ENCODE measurements at regions not wholly inside any gene's neighbourhood (a gene's known extent, or its start where the extent isn't known, plus 50 kb on each side); places are given as distances from the start of the nearest gene placed in this dataset.
"Not testable (repeated sequence)": the region's sequence is repeated elsewhere in the genome, so short reads cannot be mapped to it uniquely, and the experiment has no call there.

- peaks cover 3% of the 10 kb centered on the region for H3K9me3 ChIP-seq (ENCODE audit: control insufficient read depth, low read length)
- H3K27me3 ChIP-seq (ENCODE audit: control insufficient read depth, insufficient read depth, low read length), result no peaks in the 10 kb centered on the region
- no peak overlapping the region for H3K4me2 ChIP-seq (ENCODE audit: low read length)
- H3K79me2 ChIP-seq, result no peaks in the 10 kb centered on the region
- H3K4me3 ChIP-seq (ENCODE audit: low read depth, low read length), result no peak overlapping the region
- H2AFZ ChIP-seq, result no peak overlapping the region
- no peaks in the 10 kb centered on the region for H3K36me3 ChIP-seq (ENCODE audit: control insufficient read depth, insufficient read depth, low read length)
- no peak overlapping the region for H3K9ac ChIP-seq
- no peaks in the 10 kb centered on the region for H3K4me1 ChIP-seq
- TF ChIP-seq CTCF (IDR thresholded peaks at IDR 0.05), result no peak
- no peak overlapping the region for H3K27ac ChIP-seq
Measured at GRCh38 chr2:207370646-207371045, 159.1 kb upstream of the CREB1 start.

- no peaks in the 10 kb centered on the region for H3K27me3 ChIP-seq (ENCODE audit: control insufficient read depth, insufficient read depth, low read length)
- no peak overlapping the region for H3K27ac ChIP-seq
- no peaks in the 10 kb centered on the region for H3K4me1 ChIP-seq
- H3K9me3 ChIP-seq (ENCODE audit: control insufficient read depth, low read length), result peaks cover 3% of the 10 kb centered on the region
- no peak overlapping the region for H3K9ac ChIP-seq
- no peak overlapping the region for H3K4me2 ChIP-seq (ENCODE audit: low read length)
- no peaks in the 10 kb centered on the region for H3K36me3 ChIP-seq (ENCODE audit: control insufficient read depth, insufficient read depth, low read length)
- no peaks in the 10 kb centered on the region for H3K79me2 ChIP-seq
- TF ChIP-seq CTCF (IDR thresholded peaks at IDR 0.05), result no peak
- no peak overlapping the region for H3K4me3 ChIP-seq (ENCODE audit: low read depth, low read length)
- no peak overlapping the region for H2AFZ ChIP-seq
Measured at GRCh38 chr2:207371877-207372276, 157.9 kb upstream of the CREB1 start.

GRCh38 chr2:207372483-207372882 is 157.3 kb upstream of the CREB1 start:
- Histone ChIP-seq H2AFZ (no peak overlapping the region), H3K27me3 (ENCODE audit: control insufficient read depth, insufficient read depth, low read length) (no peaks in the 10 kb centered on the region), H3K4me1 (no peaks in the 10 kb centered on the region), H3K27ac (no peak overlapping the region), H3K9ac (no peak overlapping the region), H3K9me3 (ENCODE audit: control insufficient read depth, low read length) (peaks cover 3% of the 10 kb centered on the region), H3K36me3 (ENCODE audit: control insufficient read depth, insufficient read depth, low read length) (no peaks in the 10 kb centered on the region), H3K79me2 (no peaks in the 10 kb centered on the region), H3K4me2 (ENCODE audit: low read length) (no peak overlapping the region), H3K4me3 (ENCODE audit: low read depth, low read length) (no peak overlapping the region)
- no peak for TF ChIP-seq CTCF (IDR thresholded peaks at IDR 0.05)

- Histone ChIP-seq H2AFZ (no peak overlapping the region), H3K27ac (no peak overlapping the region), H3K4me1 (no peaks in the 10 kb centered on the region), H3K27me3 (ENCODE audit: control insufficient read depth, insufficient read depth, low read length) (no peaks in the 10 kb centered on the region), H3K9ac (no peak overlapping the region), H3K4me3 (ENCODE audit: low read depth, low read length) (no peak overlapping the region), H3K79me2 (no peaks in the 10 kb centered on the region), H3K9me3 (ENCODE audit: control insufficient read depth, low read length) (peaks cover 3% of the 10 kb centered on the region), H3K4me2 (ENCODE audit: low read length) (no peak overlapping the region), H3K36me3 (ENCODE audit: control insufficient read depth, insufficient read depth, low read length) (no peaks in the 10 kb centered on the region)
- no peak for TF ChIP-seq CTCF (IDR thresholded peaks at IDR 0.05)
Measured at GRCh38 chr2:207375207-207375875, 154.4 kb upstream of the CREB1 start.

- not testable (repeated sequence) for H3K4me2 ChIP-seq (ENCODE audit: low read length); H3K27me3 ChIP-seq (ENCODE audit: control insufficient read depth, insufficient read depth, low read length); H3K9ac ChIP-seq; H2AFZ ChIP-seq; H3K9me3 ChIP-seq (ENCODE audit: control insufficient read depth, low read length); H3K27ac ChIP-seq; H3K4me3 ChIP-seq (ENCODE audit: low read depth, low read length); H3K4me1 ChIP-seq; H3K79me2 ChIP-seq; H3K36me3 ChIP-seq (ENCODE audit: control insufficient read depth, insufficient read depth, low read length)
Measured at GRCh38 chr2:207378620-207379019, 151.1 kb upstream of the CREB1 start.

Data from parathyroid adenoma (tissue), 2 donors.